Endothelial cell (in vitro differentiated cells): ENCODE measurements at regions not wholly inside any gene's neighbourhood (a gene's known extent, or its start where the extent isn't known, plus 50 kb on each side); places are given as distances from the start of the nearest gene placed in this dataset.

Experiments used
- DNase-seq: peaks from one replicate; pipeline ENCODE4 v3.0.0; 2021; ENCODE audit warnings: low spot score
- H3K27ac Mint-ChIP-seq: one replicate; pipeline ENCODE4 v1.8.0; 2021; ENCODE audit warnings: mixed read lengths, inconsistent platforms; ENCODE audit not compliant: unreplicated experiment
- H3K27me3 Mint-ChIP-seq: one replicate; pipeline ENCODE4 v1.8.0; 2021; ENCODE audit warnings: mild to moderate bottlenecking, moderate library complexity, mixed read lengths, inconsistent platforms; ENCODE audit not compliant: unreplicated experiment
- H3K36me3 Mint-ChIP-seq: one replicate; pipeline ENCODE4 v1.8.0; 2021; ENCODE audit warnings: mild to moderate bottlenecking, low read depth, mixed read lengths, inconsistent platforms; ENCODE audit not compliant: unreplicated experiment
- H3K4me1 Mint-ChIP-seq: one replicate; pipeline ENCODE4 v1.8.0; 2021; ENCODE audit warnings: mild to moderate bottlenecking, mixed read lengths, inconsistent platforms; ENCODE audit not compliant: unreplicated experiment
- H3K4me3 Mint-ChIP-seq: one replicate; pipeline ENCODE4 v1.8.0; 2021; ENCODE audit warnings: mild to moderate bottlenecking, mixed read lengths, inconsistent platforms; ENCODE audit not compliant: unreplicated experiment
- H3K9me3 Mint-ChIP-seq: one replicate; pipeline ENCODE4 v1.8.0; 2021; ENCODE audit warnings: mixed read lengths, inconsistent platforms; ENCODE audit not compliant: unreplicated experiment
- CTCF ChIP-seq: fragments of 200-600 bp; sonication (generic); IDR thresholded peaks from one replicate; pipeline ENCODE4 v1.5.0; 2021; ENCODE audit warnings: antibody characterized with exemption; ENCODE audit not compliant: unreplicated experiment

- H3K27me3 Mint-ChIP-seq = no peaks in the 10 kb centered on the region
- H3K9me3 Mint-ChIP-seq = no peaks in the 10 kb centered on the region
- DNase-seq = no peak
Measured at GRCh38 chr20:6496874-6497273, 270.6 kb upstream of the BMP2 start.

GRCh38 chr20:6495907-6496306 lies 271.6 kb upstream of the BMP2 start:
- H3K27me3 Mint-ChIP-seq = peaks cover 1% of the 10 kb centered on the region
- H3K4me1 Mint-ChIP-seq = no peaks in the 10 kb centered on the region

More at GRCh38 chr20:6496874-6497273, 270.6 kb upstream of the BMP2 start:
- no peak for TF ChIP-seq CTCF
- Mint-ChIP-seq H3K4me3 (no peak overlapping the region), H3K4me1 (no peaks in the 10 kb centered on the region), H3K36me3 (no peaks in the 10 kb centered on the region), H3K27ac (no peak overlapping the region)

GRCh38 chr20:6492271-6493055 lies 275.0 kb upstream of the BMP2 start:
- Mint-ChIP-seq H3K27ac (no peak overlapping the region), H3K4me3 (no peak overlapping the region), H3K9me3 (peaks cover 3% of the 10 kb centered on the region), H3K27me3 (peaks cover 1% of the 10 kb centered on the region), H3K4me1 (no peaks in the 10 kb centered on the region), H3K36me3 (no peaks in the 10 kb centered on the region)
- DNase-seq = no peak
- no peak for TF ChIP-seq CTCF

More at GRCh38 chr20:6495907-6496306, 271.6 kb upstream of the BMP2 start:
- Mint-ChIP-seq H3K36me3 (no peaks in the 10 kb centered on the region), H3K27ac (no peak overlapping the region), H3K4me3 (no peak overlapping the region), H3K9me3 (no peaks in the 10 kb centered on the region)
- no peak for DNase-seq
- TF ChIP-seq CTCF = no peak

GRCh38 chr20:6490849-6491248 lies 276.6 kb upstream of the BMP2 start:
- Mint-ChIP-seq H3K36me3 (no peaks in the 10 kb centered on the region), H3K27me3 (peaks cover 1% of the 10 kb centered on the region), H3K9me3 (peaks cover 3% of the 10 kb centered on the region), H3K4me1 (no peaks in the 10 kb centered on the region), H3K4me3 (no peak overlapping the region), H3K27ac (no peak overlapping the region)
- DNase-seq = no peak
- TF ChIP-seq CTCF = no peak

GRCh38 chr20:6489361-6490171 lies 277.9 kb upstream of the BMP2 start:
- DNase-seq = no peak
- peaks cover 3% of the 10 kb centered on the region for H3K9me3 Mint-ChIP-seq
- TF ChIP-seq CTCF = no peak
- no peaks in the 10 kb centered on the region for H3K36me3 Mint-ChIP-seq
- no peak overlapping the region for H3K27ac Mint-ChIP-seq
- peaks cover 1% of the 10 kb centered on the region for H3K27me3 Mint-ChIP-seq
- H3K4me1 Mint-ChIP-seq = no peaks in the 10 kb centered on the region
- H3K4me3 Mint-ChIP-seq = no peak overlapping the region
